T-cell (primary cell): ENCODE measurements at regions not wholly inside any gene's neighbourhood (a gene's known extent, or its start where the extent isn't known, plus 50 kb on each side); places are given as distances from the start of the nearest gene placed in this dataset.
A peak's percentile ranks its signal among the peaks of the same experiment; 100 is the strongest.

ENCODE experiments used
- ATAC-seq, 4 experiments: fragments of 200-7000 bp in 3 of 4; fragments of 150-1000 bp in 1 of 4; cut with Tn5 transposase; replicated peaks in 1 of 4; 1 replicate in 3 of 4; 2 replicates in 1 of 4; pipeline ENCODE4 v1.10.0; 2021; ENCODE audit warnings: moderate library complexity in 3 of 4, mild to moderate bottlenecking in 2 of 4, moderate number of reproducible peaks in 1 of 4
- CTCF ChIA-PET, 2 donors: fragments of 300-600 bp; sonication (Branson Sonifier 250); formaldehyde crosslinking; loops; one replicate each; lab custom pipeline; 2022; ENCODE audit warnings: antibody characterized with exemption in 2 of 2; lab: Charles Lee
- POLR2A ChIA-PET, 2 donors: fragments of 300-600 bp; sonication (Branson Sonifier 250); formaldehyde crosslinking; loops; one replicate each; lab custom pipeline; 2022; ENCODE audit warnings: antibody characterized with exemption in 2 of 2; lab: Charles Lee
- DNase-seq, 35 experiments: peaks; one replicate each; pipeline versions ENCODE4 v3.0.0 to v3.0.0-alpha.2; 2013 to 2023
- H3K27ac ChIP-seq: one replicate; pipeline ENCODE4 v1.5.1; 2013; ENCODE audit warnings: low read length
- H3K27me3 ChIP-seq, 2 experiments: replicated peaks in 1 of 2; 1 replicate in 1 of 2; 2 replicates in 1 of 2; pipeline versions ENCODE4 v1.6.1 to v1.7.0; 2013; ENCODE audit warnings: low read length in 1 of 2, mixed read lengths in 1 of 2; ENCODE audit not compliant: control insufficient read depth in 2 of 2, insufficient read depth in 2 of 2; ENCODE audit errors: extremely low read depth in 1 of 2
- H3K36me3 ChIP-seq, 2 donors: 1 replicate in 1 of 2; 2 replicates in 1 of 2; pipeline versions ENCODE4 v1.6.1 to v1.7.0; 2013; ENCODE audit warnings: low read length in 1 of 2; ENCODE audit not compliant: control insufficient read depth in 2 of 2, insufficient read depth in 1 of 2; ENCODE audit errors: extremely low read depth in 1 of 2
- H3K4me1 ChIP-seq, 2 experiments: 1 replicate in 1 of 2; 2 replicates in 1 of 2; pipeline versions ENCODE4 v1.6.1 to v1.7.0; 2013; ENCODE audit warnings: low read length in 2 of 2, mixed read lengths in 1 of 2; ENCODE audit not compliant: insufficient read depth in 2 of 2, control insufficient read depth in 1 of 2; ENCODE audit errors: extremely low read depth in 1 of 2
- H3K4me3 ChIP-seq, 2 donors: 1 replicate in 1 of 2; 2 replicates in 1 of 2; pipeline versions ENCODE4 v1.5.1 to v1.7.0; 2013; ENCODE audit warnings: mild to moderate bottlenecking in 2 of 2, low read length in 1 of 2, moderate library complexity in 1 of 2; ENCODE audit not compliant: control insufficient read depth in 1 of 2; ENCODE audit errors: extremely low read depth in 1 of 2
- H3K9me3 ChIP-seq: 2 replicates; pipeline ENCODE4 v1.7.0; 2013
- H3K27ac Mint-ChIP-seq, 2 donors: one replicate each; pipeline ENCODE4 v1.8.0; 2020 to 2021; ENCODE audit warnings: mild to moderate bottlenecking in 2 of 2, mixed read lengths in 2 of 2
- H3K27me3 Mint-ChIP-seq, 2 donors: one replicate each; pipeline ENCODE4 v1.8.0; 2021 to 2022; ENCODE audit warnings: mixed read lengths in 2 of 2
- H3K36me3 Mint-ChIP-seq: one replicate; pipeline ENCODE4 v1.8.0; 2021; ENCODE audit warnings: mixed read lengths
- H3K4me1 Mint-ChIP-seq, 3 donors: one replicate each; pipeline ENCODE4 v1.8.0; 2020 to 2022; ENCODE audit warnings: mixed read lengths in 3 of 3, mild to moderate bottlenecking in 1 of 3
- H3K4me3 Mint-ChIP-seq, 3 donors: one replicate each; pipeline ENCODE4 v1.8.0; 2020 to 2022; ENCODE audit warnings: mild to moderate bottlenecking in 3 of 3, mixed read lengths in 3 of 3, moderate library complexity in 3 of 3
- H3K9me3 Mint-ChIP-seq, 3 donors: one replicate each; pipeline ENCODE4 v1.8.0; 2020 to 2022; ENCODE audit warnings: mixed read lengths in 3 of 3
- WGBS: methylation state at CpG from one replicate; pipeline ENCODE4 v1.1.5; 2013; ENCODE audit warnings: missing lambda C conversion rate; ENCODE audit not compliant: insufficient coverage; 5-methylcytosine and 5-hydroxymethylcytosine counted together

- 75% methylated on average over 5 of the region's 5 CpGs for WGBS
- ChIA-PET POLR2A (no interaction called here), CTCF (no interaction called here)
- Histone ChIP-seq H3K36me3 (no peaks in the 10 kb centered on the region), H3K9me3 (no peaks in the 10 kb centered on the region), H3K27ac (no peak overlapping the region), H3K27me3 (peaks cover 0 to 7% of the 10 kb centered on the region in 2 experiments), H3K4me3 (no peak overlapping the region), H3K4me1 (no peaks in the 10 kb centered on the region)
- ATAC-seq, result no peak
- H3K4me3 Mint-ChIP-seq, result no peak overlapping the region
- no peaks in the 10 kb centered on the region for H3K36me3 Mint-ChIP-seq
- peaks cover 12 to 23% of the 10 kb centered on the region in 2 donors for H3K27me3 Mint-ChIP-seq
- no peaks in the 10 kb centered on the region for H3K9me3 Mint-ChIP-seq
- no peaks in the 10 kb centered on the region for H3K4me1 Mint-ChIP-seq
- no peak for DNase-seq
- H3K27ac Mint-ChIP-seq, result peak overlapping the region in 1 of 2 donors; percentile 35
Measured at GRCh38 chr5:61675015-61675692, 343.1 kb downstream of the ZSWIM6 start.

- CTCF ChIA-PET, result no interaction called here
- no CpG with 5 or more reads among the region's 2 CpGs for WGBS
Measured at GRCh38 chr5:61677220-61677619, 345.2 kb downstream of the ZSWIM6 start.

GRCh38 chr5:61678966-61679365, 346.9 kb downstream of the ZSWIM6 start:
- CTCF ChIA-PET, result no interaction called here
- POLR2A ChIA-PET, result no interaction called here

More at GRCh38 chr5:61677220-61677619, 345.2 kb downstream of the ZSWIM6 start:
- Histone ChIP-seq H3K4me1 (no peaks in the 10 kb centered on the region), H3K4me3 (no peak overlapping the region), H3K27ac (no peak overlapping the region), H3K27me3 (peaks cover 0 to 7% of the 10 kb centered on the region in 2 experiments), H3K36me3 (no peaks in the 10 kb centered on the region), H3K9me3 (no peaks in the 10 kb centered on the region)
- no peak for ATAC-seq
- no peaks in the 10 kb centered on the region for H3K4me1 Mint-ChIP-seq
- POLR2A ChIA-PET, result no interaction called here
- H3K27ac Mint-ChIP-seq, result no peak overlapping the region
- H3K36me3 Mint-ChIP-seq, result no peaks in the 10 kb centered on the region
- H3K9me3 Mint-ChIP-seq, result no peaks in the 10 kb centered on the region
- no peak for DNase-seq
- H3K4me3 Mint-ChIP-seq, result no peak overlapping the region
- H3K27me3 Mint-ChIP-seq, result peaks cover 11 to 23% of the 10 kb centered on the region in 2 donors

GRCh38 chr5:61679562-61679961, 347.5 kb downstream of the ZSWIM6 start:
- H3K4me3 ChIP-seq, result no peak overlapping the region
- CTCF ChIA-PET, result no interaction called here
- Mint-ChIP-seq H3K27ac (no peak overlapping the region), H3K4me3 (no peak overlapping the region), H3K4me1 (no peaks in the 10 kb centered on the region), H3K9me3 (no peaks in the 10 kb centered on the region), H3K36me3 (no peaks in the 10 kb centered on the region), H3K27me3 (peaks cover 10 to 16% of the 10 kb centered on the region in 2 donors)
- POLR2A ChIA-PET, result no interaction called here
- no CpG with 5 or more reads among the region's 3 CpGs for WGBS
- DNase-seq (no peak), ATAC-seq (no peak)
- peaks cover 0 to 5% of the 10 kb centered on the region in 2 experiments for H3K27me3 ChIP-seq
- no peaks in the 10 kb centered on the region for H3K36me3 ChIP-seq
- no peak overlapping the region for H3K27ac ChIP-seq
- no peaks in the 10 kb centered on the region for H3K4me1 ChIP-seq
- H3K9me3 ChIP-seq, result no peaks in the 10 kb centered on the region

More at GRCh38 chr5:61678966-61679365, 346.9 kb downstream of the ZSWIM6 start:
- Mint-ChIP-seq H3K4me3 (no peak overlapping the region), H3K9me3 (no peaks in the 10 kb centered on the region), H3K36me3 (no peaks in the 10 kb centered on the region), H3K27ac (no peak overlapping the region), H3K27me3 (peaks cover 8 to 15% of the 10 kb centered on the region in 2 donors), H3K4me1 (no peaks in the 10 kb centered on the region)
- Histone ChIP-seq H3K27ac (no peak overlapping the region), H3K4me1 (no peaks in the 10 kb centered on the region), H3K27me3 (peaks cover 0 to 5% of the 10 kb centered on the region in 2 experiments), H3K4me3 (no peak overlapping the region), H3K36me3 (no peaks in the 10 kb centered on the region), H3K9me3 (no peaks in the 10 kb centered on the region)
- ATAC-seq, result no peak
- DNase-seq, result no peak
- no CpG with 5 or more reads among the region's 4 CpGs for WGBS

- H3K27ac ChIP-seq, result no peak overlapping the region
- Mint-ChIP-seq H3K4me3 (no peak overlapping the region), H3K36me3 (no peaks in the 10 kb centered on the region), H3K4me1 (no peaks in the 10 kb centered on the region), H3K9me3 (no peaks in the 10 kb centered on the region), H3K27me3 (peaks cover 10 to 21% of the 10 kb centered on the region in 2 donors), H3K27ac (no peak overlapping the region)
- ChIA-PET CTCF (interaction anchor here in 1 of 2 donors (0.6 kb wide), 1 partner anchor 566 kb away, joined by 3 read pairs; no protein-coding TSS in a partner anchor), POLR2A (no interaction called here)
- no CpG with 5 or more reads among the region's 2 CpGs for WGBS
- H3K36me3 ChIP-seq, result no peaks in the 10 kb centered on the region
- H3K4me3 ChIP-seq, result no peak overlapping the region
- H3K9me3 ChIP-seq, result no peaks in the 10 kb centered on the region
- no peak for DNase-seq
- no peaks in the 10 kb centered on the region for H3K4me1 ChIP-seq
- peaks cover 0 to 5% of the 10 kb centered on the region in 2 experiments for H3K27me3 ChIP-seq
- ATAC-seq, result no peak
Measured at GRCh38 chr5:61680247-61680646, 348.2 kb downstream of the ZSWIM6 start.

- Mint-ChIP-seq H3K4me3 (no peak overlapping the region), H3K27me3 (peaks cover 28 to 40% of the 10 kb centered on the region in 2 donors), H3K4me1 (no peaks in the 10 kb centered on the region), H3K27ac (no peak overlapping the region), H3K36me3 (no peaks in the 10 kb centered on the region), H3K9me3 (no peaks in the 10 kb centered on the region)
- Histone ChIP-seq H3K36me3 (no peaks in the 10 kb centered on the region), H3K27me3 (no peaks in the 10 kb centered on the region), H3K4me1 (no peaks in the 10 kb centered on the region), H3K9me3 (no peaks in the 10 kb centered on the region), H3K27ac (no peak overlapping the region), H3K4me3 (no peak overlapping the region)
- DNase-seq, result no peak
- ATAC-seq, result no peak
- no CpG with 5 or more reads among the region's 5 CpGs for WGBS
- ChIA-PET POLR2A (interaction anchor here in 1 of 2 donors (0.6 kb wide), 1 partner anchor 32 kb away, joined by 4 read pairs; no protein-coding TSS in a partner anchor), CTCF (no interaction called here)
Measured at GRCh38 chr5:61683148-61683547, 351.1 kb downstream of the ZSWIM6 start.
